ENCODE measurements at regions not wholly inside any gene's neighbourhood (a gene's known extent, or its start where the extent isn't known, plus 50 kb on each side); places are given as distances from the start of the nearest gene placed in this dataset.

GRCh38 chr2:120935339-120936313 is 200.0 kb downstream of the GLI2 start:
- ChIA-PET POLR2A (no interaction called here), CTCF (interaction anchor here (0.9 kb wide), 1 partner anchor 10 kb away, joined by 3 read pairs; no protein-coding TSS in a partner anchor)
- no peak for TF ChIP-seq CTCF (IDR thresholded peaks at IDR 0.05; ENCODE audit: control extremely low read depth, extremely low read depth, low read depth, missing control alignments)
- no peak for DNase-seq (ENCODE audit: extremely low spot score)

- no peak for DNase-seq (ENCODE audit: extremely low spot score)
- CTCF ChIA-PET, result no interaction called here
- TF ChIP-seq CTCF (IDR thresholded peaks at IDR 0.05; ENCODE audit: control extremely low read depth, extremely low read depth, low read depth, missing control alignments), result no peak
- POLR2A ChIA-PET, result no interaction called here
These were observed 201.0 kb downstream of the GLI2 start for GRCh38 chr2:120936476-120937334.

- CTCF ChIA-PET, result no interaction called here
- DNase-seq (ENCODE audit: extremely low spot score), result no peak
- POLR2A ChIA-PET, result no interaction called here
- no peak for TF ChIP-seq CTCF (IDR thresholded peaks at IDR 0.05; ENCODE audit: control extremely low read depth, extremely low read depth, low read depth, missing control alignments)
These were observed 202.0 kb downstream of the GLI2 start for GRCh38 chr2:120937686-120938044.

DNA sequence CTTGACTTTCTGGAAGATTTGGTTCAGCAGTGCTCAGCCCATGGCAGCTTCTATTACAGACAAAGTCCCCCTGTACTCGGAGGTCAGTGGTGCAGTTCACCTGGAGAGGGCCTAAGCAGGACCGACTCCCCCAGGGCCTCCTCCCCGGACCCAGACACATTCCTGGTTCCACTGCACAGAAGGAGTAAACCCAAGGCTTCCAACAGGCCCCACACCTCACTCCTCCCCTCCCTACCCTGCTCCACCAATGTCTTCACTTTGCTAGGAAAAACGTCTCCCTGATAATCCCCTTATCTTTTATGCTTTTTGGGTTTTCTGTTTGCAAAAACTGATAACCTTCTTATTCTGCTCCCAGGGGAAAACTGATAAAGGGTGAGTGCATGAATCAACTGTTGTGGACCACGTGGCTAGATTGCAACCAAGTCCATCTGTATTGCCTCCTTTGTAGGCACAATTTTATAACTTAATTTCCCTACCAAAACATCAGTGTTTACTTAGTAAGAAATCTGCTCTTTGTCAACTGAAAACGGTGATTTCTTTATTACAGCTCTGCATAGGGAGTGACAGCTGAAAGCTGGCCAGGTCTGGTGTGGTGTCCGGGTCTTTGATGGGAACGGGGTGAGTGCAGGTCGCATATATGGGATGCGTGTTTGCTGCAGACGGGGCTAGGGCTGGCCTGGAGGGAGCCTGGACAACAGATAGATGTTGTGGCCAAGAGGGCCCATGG is 202.5 kb downstream of the GLI2 start:
- CTCF ChIA-PET, result no interaction called here
- POLR2A ChIA-PET, result no interaction called here
- DNase-seq (ENCODE audit: extremely low spot score), result no peak
- no peak for TF ChIP-seq CTCF (IDR thresholded peaks at IDR 0.05; ENCODE audit: control extremely low read depth, extremely low read depth, low read depth, missing control alignments)

GRCh38 chr2:120939595-120940318 is 204.1 kb downstream of the GLI2 start:
- TF ChIP-seq CTCF (IDR thresholded peaks at IDR 0.05; ENCODE audit: control extremely low read depth, extremely low read depth, low read depth, missing control alignments), result no peak
- CTCF ChIA-PET, result no interaction called here

More at GRCh38 chr2:120939595-120940318, 204.1 kb downstream of the GLI2 start:
- DNase-seq (ENCODE audit: extremely low spot score), result no peak
- POLR2A ChIA-PET, result no interaction called here
